ENCODE measurements at regions not wholly inside any gene's neighbourhood (a gene's known extent, or its start where the extent isn't known, plus 50 kb on each side); places are given as distances from the start of the nearest gene placed in this dataset.

DNA sequence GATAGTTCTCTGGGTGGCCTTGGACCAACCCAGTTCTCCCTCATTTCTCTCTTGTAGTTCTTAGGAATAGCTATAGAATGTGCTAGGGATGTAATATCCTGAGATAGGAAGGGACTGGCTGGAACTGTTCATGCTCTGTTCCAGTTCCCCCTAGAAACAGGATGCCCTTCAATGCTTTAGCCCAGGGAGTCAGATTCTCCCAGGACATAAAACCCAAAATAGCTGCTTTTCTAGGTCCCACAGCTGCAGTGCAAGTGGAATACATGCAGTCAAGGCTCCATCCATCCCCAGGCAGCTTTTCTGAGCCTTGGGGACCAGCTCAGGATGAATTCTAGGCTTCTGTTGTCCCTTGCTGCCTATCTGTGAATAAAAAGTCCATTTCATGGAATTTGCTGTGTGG, 257.3 kb upstream of the CTAGE1 start:
- H3K4me1 Mint-ChIP-seq, result no peaks in the 10 kb centered on the region
- Histone ChIP-seq H3K4me3 (replicated peaks in 1 of 3; ENCODE audit: low read depth in 2 of 3, low read length in 3 of 3) (no peak overlapping the region), H3K4me2 (replicated peaks; ENCODE audit: extremely low read depth, low read length, poor library complexity, severe bottlenecking) (no peak overlapping the region), H3K36me3 (replicated peaks in 1 of 2; ENCODE audit: control insufficient read depth in 1 of 2, insufficient read depth in 2 of 2, low read length in 2 of 2) (no peaks in the 10 kb centered on the region), H3K27ac (ENCODE audit: low read depth in 1 of 2, low read length in 2 of 2) (no peak overlapping the region), H3K9ac (ENCODE audit: insufficient read depth, low read length, poor library complexity, severe bottlenecking) (no peak overlapping the region), H2AFZ (ENCODE audit: insufficient read depth, low read depth, low read length, poor library complexity, severe bottlenecking) (no peak overlapping the region), H3K9me3 (replicated peaks in 1 of 2; ENCODE audit: control insufficient read depth in 1 of 2, insufficient read depth in 1 of 2, low read length in 2 of 2) (no peaks in the 10 kb centered on the region), H3K4me1 (ENCODE audit: control insufficient read depth in 1 of 2, insufficient read depth in 2 of 2, low read length in 2 of 2) (no peaks in the 10 kb centered on the region), H3K27me3 (ENCODE audit: control insufficient read depth in 2 of 2, insufficient read depth in 2 of 2, low read length in 2 of 2) (no peaks in the 10 kb centered on the region), H3K79me2 (ENCODE audit: insufficient read depth, low read length) (no peaks in the 10 kb centered on the region), H4K20me1 (ENCODE audit: insufficient read depth, low read length) (no peaks in the 10 kb centered on the region)
- intact Hi-C loops (cut with micrococcal nuclease), result no loop called here
- H3K4me3 Mint-ChIP-seq, result no peak overlapping the region
- DNase-seq, result no peak
- no peaks in the 10 kb centered on the region for H3K27me3 Mint-ChIP-seq (ENCODE audit: low read depth in 3 of 3)
- peaks cover 0 to 6% (median 2%) of the 10 kb centered on the region in 7 donors for H3K9me3 Mint-ChIP-seq
- H3K36me3 Mint-ChIP-seq, result no peaks in the 10 kb centered on the region
- TF ChIP-seq, protein P1, sequence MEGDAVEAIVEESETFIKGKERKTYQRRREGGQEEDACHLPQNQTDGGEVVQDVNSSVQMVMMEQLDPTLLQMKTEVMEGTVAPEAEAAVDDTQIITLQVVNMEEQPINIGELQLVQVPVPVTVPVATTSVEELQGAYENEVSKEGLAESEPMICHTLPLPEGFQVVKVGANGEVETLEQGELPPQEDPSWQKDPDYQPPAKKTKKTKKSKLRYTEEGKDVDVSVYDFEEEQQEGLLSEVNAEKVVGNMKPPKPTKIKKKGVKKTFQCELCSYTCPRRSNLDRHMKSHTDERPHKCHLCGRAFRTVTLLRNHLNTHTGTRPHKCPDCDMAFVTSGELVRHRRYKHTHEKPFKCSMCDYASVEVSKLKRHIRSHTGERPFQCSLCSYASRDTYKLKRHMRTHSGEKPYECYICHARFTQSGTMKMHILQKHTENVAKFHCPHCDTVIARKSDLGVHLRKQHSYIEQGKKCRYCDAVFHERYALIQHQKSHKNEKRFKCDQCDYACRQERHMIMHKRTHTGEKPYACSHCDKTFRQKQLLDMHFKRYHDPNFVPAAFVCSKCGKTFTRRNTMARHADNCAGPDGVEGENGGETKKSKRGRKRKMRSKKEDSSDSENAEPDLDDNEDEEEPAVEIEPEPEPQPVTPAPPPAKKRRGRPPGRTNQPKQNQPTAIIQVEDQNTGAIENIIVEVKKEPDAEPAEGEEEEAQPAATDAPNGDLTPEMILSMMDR (IDR thresholded peaks at IDR 0.05), result no peak
- H3K27ac Mint-ChIP-seq, result no peak overlapping the region

- Mint-ChIP-seq H3K27me3 (ENCODE audit: low read depth in 3 of 3) (no peaks in the 10 kb centered on the region), H3K27ac (no peak overlapping the region), H3K9me3 (peaks cover 0 to 6% (median 2%) of the 10 kb centered on the region in 7 donors), H3K4me3 (no peak overlapping the region), H3K4me1 (no peaks in the 10 kb centered on the region), H3K36me3 (no peaks in the 10 kb centered on the region)
- H3K9me3 ChIP-seq (replicated peaks in 1 of 2; ENCODE audit: control insufficient read depth in 1 of 2, insufficient read depth in 1 of 2, low read length in 2 of 2), result no peaks in the 10 kb centered on the region
- intact Hi-C loops (cut with micrococcal nuclease), result no loop called here
- no peaks in the 10 kb centered on the region for H3K36me3 ChIP-seq (replicated peaks in 1 of 2; ENCODE audit: control insufficient read depth in 1 of 2, insufficient read depth in 2 of 2, low read length in 2 of 2)
- no peak overlapping the region for H3K9ac ChIP-seq (ENCODE audit: insufficient read depth, low read length, poor library complexity, severe bottlenecking)
- no peak overlapping the region for H2AFZ ChIP-seq (ENCODE audit: insufficient read depth, low read depth, low read length, poor library complexity, severe bottlenecking)
- H4K20me1 ChIP-seq (ENCODE audit: insufficient read depth, low read length), result no peaks in the 10 kb centered on the region
- TF ChIP-seq, protein P1 (IDR thresholded peaks at IDR 0.05), result no peak
- no peak overlapping the region for H3K27ac ChIP-seq (ENCODE audit: low read depth in 1 of 2, low read length in 2 of 2)
- no peak for DNase-seq
- no peaks in the 10 kb centered on the region for H3K79me2 ChIP-seq (ENCODE audit: insufficient read depth, low read length)
- no peak overlapping the region for H3K4me3 ChIP-seq (replicated peaks in 1 of 3; ENCODE audit: low read depth in 2 of 3, low read length in 3 of 3)
- H3K4me2 ChIP-seq (replicated peaks; ENCODE audit: extremely low read depth, low read length, poor library complexity, severe bottlenecking), result no peak overlapping the region
- H3K27me3 ChIP-seq (ENCODE audit: control insufficient read depth in 2 of 2, insufficient read depth in 2 of 2, low read length in 2 of 2), result no peaks in the 10 kb centered on the region
- no CpG with 5 or more reads among the region's 2 CpGs for WGBS (ENCODE audit: insufficient coverage)
- H3K4me1 ChIP-seq (ENCODE audit: control insufficient read depth in 1 of 2, insufficient read depth in 2 of 2, low read length in 2 of 2), result no peaks in the 10 kb centered on the region
Measured at GRCh38 chr18:22676423-22676822, 256.7 kb upstream of the RBBP8 start.

Measured in CD14-positive monocyte (primary cell).